ENCODE measurements at regions not wholly inside any gene's neighbourhood (a gene's known extent, or its start where the extent isn't known, plus 50 kb on each side); places are given as distances from the start of the nearest gene placed in this dataset.

DNA sequence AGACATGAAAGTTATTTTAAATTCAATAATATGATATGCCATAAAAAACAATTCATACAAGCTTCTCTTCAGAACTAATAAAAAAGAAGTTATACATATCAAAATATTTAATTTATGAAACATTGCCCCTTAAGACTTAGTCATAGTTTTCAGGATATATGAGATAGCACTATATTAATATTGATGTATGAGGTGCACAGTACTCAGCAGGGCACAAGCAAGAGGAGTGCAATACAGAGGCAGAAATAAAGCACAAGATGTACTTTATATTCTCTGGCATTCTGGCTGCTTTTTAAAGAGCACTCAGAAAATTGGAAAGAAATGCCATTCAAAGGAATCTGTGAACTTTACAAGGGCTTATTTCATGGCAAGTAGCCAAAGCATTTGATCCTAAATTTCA is 274.9 kb downstream of the CPXCR1 start (continued):
- TF ChIP-seq, protein P1, sequence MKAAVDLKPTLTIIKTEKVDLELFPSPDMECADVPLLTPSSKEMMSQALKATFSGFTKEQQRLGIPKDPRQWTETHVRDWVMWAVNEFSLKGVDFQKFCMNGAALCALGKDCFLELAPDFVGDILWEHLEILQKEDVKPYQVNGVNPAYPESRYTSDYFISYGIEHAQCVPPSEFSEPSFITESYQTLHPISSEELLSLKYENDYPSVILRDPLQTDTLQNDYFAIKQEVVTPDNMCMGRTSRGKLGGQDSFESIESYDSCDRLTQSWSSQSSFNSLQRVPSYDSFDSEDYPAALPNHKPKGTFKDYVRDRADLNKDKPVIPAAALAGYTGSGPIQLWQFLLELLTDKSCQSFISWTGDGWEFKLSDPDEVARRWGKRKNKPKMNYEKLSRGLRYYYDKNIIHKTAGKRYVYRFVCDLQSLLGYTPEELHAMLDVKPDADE (IDR thresholded peaks at IDR 0.05), result no peak
- no peak for TF ChIP-seq NANOG (IDR thresholded peaks at IDR 0.05; ENCODE audit: borderline replicate concordance)

DNA sequence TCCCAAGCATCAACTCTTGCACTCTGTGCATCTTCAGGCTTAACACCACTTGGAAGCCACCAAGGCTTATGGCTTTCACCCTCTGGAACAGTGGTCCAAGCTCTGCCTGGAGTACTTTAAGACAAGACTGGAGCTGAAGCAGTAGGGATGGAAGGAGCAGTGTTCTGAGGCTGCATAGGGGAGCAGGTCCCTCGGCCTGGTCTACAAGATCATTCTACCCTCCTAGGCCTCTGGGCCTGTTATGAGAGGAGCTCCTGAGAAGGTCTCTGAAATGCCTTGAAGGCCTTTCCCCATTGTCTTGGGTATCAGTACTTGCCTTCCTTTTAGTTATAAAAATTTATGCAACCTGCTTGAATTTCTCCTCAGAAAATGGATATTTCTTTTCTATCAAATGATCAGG is 286.7 kb downstream of the CPXCR1 start:
- Histone ChIP-seq H3K27ac (ENCODE audit: low read depth) (no peak overlapping the region), H3K4me1 (ENCODE audit: insufficient read depth) (no peaks in the 10 kb centered on the region), H4K20me1 (replicated peaks; ENCODE audit: insufficient read depth) (no peaks in the 10 kb centered on the region), H3K79me2 (replicated peaks; ENCODE audit: insufficient read depth) (no peaks in the 10 kb centered on the region), H3K9me2 (ENCODE audit: insufficient read depth) (no peaks in the 10 kb centered on the region), H3K27me3 (ENCODE audit: insufficient read depth) (no peaks in the 10 kb centered on the region), H2AFZ (no peak overlapping the region), H3K4me2 (no peak overlapping the region), H3F3A (replicated peaks; ENCODE audit: low read depth) (no peaks in the 10 kb centered on the region), H3K4me3 (no peak overlapping the region), H3K36me3 (ENCODE audit: insufficient read depth) (no peaks in the 10 kb centered on the region)
- no peaks in the 10 kb centered on the region for H3K4me1 Mint-ChIP-seq
- H3K36me3 Mint-ChIP-seq (ENCODE audit: low read depth), result peaks cover 23% of the 10 kb centered on the region; the same call in 2 of the 3 replicates
- H3K27ac Mint-ChIP-seq, result no peak overlapping the region
- H3K4me3 Mint-ChIP-seq, result no peak overlapping the region
- H3K9me3 Mint-ChIP-seq, result peaks cover 37% of the 10 kb centered on the region
- DNase-seq (ENCODE audit: low spot score) (no peak), ATAC-seq (no peak)
- peaks cover 2% of the 10 kb centered on the region for H3K27me3 Mint-ChIP-seq (ENCODE audit: insufficient read depth, low read depth, poor library complexity)
- TF ChIP-seq, protein P1 (IDR thresholded peaks at IDR 0.05), result no peak
- TF ChIP-seq EZH2 (IDR thresholded peaks at IDR 0.05; ENCODE audit: low read depth, unreplicated experiment), result no peak
- TF ChIP-seq, protein P2, sequence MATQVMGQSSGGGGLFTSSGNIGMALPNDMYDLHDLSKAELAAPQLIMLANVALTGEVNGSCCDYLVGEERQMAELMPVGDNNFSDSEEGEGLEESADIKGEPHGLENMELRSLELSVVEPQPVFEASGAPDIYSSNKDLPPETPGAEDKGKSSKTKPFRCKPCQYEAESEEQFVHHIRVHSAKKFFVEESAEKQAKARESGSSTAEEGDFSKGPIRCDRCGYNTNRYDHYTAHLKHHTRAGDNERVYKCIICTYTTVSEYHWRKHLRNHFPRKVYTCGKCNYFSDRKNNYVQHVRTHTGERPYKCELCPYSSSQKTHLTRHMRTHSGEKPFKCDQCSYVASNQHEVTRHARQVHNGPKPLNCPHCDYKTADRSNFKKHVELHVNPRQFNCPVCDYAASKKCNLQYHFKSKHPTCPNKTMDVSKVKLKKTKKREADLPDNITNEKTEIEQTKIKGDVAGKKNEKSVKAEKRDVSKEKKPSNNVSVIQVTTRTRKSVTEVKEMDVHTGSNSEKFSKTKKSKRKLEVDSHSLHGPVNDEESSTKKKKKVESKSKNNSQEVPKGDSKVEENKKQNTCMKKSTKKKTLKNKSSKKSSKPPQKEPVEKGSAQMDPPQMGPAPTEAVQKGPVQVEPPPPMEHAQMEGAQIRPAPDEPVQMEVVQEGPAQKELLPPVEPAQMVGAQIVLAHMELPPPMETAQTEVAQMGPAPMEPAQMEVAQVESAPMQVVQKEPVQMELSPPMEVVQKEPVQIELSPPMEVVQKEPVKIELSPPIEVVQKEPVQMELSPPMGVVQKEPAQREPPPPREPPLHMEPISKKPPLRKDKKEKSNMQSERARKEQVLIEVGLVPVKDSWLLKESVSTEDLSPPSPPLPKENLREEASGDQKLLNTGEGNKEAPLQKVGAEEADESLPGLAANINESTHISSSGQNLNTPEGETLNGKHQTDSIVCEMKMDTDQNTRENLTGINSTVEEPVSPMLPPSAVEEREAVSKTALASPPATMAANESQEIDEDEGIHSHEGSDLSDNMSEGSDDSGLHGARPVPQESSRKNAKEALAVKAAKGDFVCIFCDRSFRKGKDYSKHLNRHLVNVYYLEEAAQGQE (IDR thresholded peaks at IDR 0.05; ENCODE audit: unreplicated experiment), result no peak
- TF ChIP-seq JUNB (IDR thresholded peaks at IDR 0.05; ENCODE audit: unreplicated experiment), result no peak
- no peak for TF ChIP-seq CREB1 (CRISPR knock-in tag; IDR thresholded peaks at IDR 0.05; ENCODE audit: low read depth)
- TF ChIP-seq ZNF114 (CRISPR knock-in tag; IDR thresholded peaks at IDR 0.05), result no peak
- TF ChIP-seq, protein P3, sequence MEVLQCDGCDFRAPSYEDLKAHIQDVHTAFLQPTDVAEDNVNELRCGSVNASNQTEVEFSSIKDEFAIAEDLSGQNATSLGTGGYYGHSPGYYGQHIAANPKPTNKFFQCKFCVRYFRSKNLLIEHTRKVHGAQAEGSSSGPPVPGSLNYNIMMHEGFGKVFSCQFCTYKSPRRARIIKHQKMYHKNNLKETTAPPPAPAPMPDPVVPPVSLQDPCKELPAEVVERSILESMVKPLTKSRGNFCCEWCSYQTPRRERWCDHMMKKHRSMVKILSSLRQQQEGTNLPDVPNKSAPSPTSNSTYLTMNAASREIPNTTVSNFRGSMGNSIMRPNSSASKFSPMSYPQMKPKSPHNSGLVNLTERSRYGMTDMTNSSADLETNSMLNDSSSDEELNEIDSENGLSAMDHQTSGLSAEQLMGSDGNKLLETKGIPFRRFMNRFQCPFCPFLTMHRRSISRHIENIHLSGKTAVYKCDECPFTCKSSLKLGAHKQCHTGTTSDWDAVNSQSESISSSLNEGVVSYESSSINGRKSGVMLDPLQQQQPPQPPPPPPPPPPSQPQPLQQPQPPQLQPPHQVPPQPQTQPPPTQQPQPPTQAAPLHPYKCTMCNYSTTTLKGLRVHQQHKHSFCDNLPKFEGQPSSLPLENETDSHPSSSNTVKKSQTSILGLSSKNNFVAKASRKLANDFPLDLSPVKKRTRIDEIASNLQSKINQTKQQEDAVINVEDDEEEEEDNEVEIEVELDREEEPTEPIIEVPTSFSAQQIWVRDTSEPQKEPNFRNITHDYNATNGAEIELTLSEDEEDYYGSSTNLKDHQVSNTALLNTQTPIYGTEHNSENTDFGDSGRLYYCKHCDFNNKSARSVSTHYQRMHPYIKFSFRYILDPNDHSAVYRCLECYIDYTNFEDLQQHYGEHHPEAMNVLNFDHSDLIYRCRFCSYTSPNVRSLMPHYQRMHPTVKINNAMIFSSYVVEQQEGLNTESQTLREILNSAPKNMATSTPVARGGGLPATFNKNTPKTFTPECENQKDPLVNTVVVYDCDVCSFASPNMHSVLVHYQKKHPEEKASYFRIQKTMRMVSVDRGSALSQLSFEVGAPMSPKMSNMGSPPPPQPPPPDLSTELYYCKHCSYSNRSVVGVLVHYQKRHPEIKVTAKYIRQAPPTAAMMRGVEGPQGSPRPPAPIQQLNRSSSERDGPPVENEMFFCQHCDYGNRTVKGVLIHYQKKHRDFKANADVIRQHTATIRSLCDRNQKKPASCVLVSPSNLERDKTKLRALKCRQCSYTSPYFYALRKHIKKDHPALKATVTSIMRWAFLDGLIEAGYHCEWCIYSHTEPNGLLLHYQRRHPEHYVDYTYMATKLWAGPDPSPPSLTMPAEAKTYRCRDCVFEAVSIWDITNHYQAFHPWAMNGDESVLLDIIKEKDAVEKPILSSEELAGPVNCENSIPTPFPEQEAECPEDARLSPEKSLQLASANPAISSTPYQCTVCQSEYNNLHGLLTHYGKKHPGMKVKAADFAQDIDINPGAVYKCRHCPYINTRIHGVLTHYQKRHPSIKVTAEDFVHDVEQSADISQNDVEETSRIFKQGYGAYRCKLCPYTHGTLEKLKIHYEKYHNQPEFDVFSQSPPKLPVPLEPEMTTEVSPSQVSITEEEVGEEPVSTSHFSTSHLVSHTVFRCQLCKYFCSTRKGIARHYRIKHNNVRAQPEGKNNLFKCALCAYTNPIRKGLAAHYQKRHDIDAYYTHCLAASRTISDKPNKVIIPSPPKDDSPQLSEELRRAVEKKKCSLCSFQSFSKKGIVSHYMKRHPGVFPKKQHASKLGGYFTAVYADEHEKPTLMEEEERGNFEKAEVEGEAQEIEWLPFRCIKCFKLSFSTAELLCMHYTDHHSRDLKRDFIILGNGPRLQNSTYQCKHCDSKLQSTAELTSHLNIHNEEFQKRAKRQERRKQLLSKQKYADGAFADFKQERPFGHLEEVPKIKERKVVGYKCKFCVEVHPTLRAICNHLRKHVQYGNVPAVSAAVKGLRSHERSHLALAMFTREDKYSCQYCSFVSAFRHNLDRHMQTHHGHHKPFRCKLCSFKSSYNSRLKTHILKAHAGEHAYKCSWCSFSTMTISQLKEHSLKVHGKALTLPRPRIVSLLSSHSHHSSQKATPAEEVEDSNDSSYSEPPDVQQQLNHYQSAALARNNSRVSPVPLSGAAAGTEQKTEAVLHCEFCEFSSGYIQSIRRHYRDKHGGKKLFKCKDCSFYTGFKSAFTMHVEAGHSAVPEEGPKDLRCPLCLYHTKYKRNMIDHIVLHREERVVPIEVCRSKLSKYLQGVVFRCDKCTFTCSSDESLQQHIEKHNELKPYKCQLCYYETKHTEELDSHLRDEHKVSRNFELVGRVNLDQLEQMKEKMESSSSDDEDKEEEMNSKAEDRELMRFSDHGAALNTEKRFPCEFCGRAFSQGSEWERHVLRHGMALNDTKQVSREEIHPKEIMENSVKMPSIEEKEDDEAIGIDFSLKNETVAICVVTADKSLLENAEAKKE (CRISPR knock-in tag; IDR thresholded peaks at IDR 0.05), result no peak
- no peak for TF ChIP-seq ZNF331 (CRISPR knock-in tag; IDR thresholded peaks at IDR 0.05; ENCODE audit: low read depth)
- no peak for TF ChIP-seq NANOG (IDR thresholded peaks at IDR 0.05; ENCODE audit: borderline replicate concordance)
- TF ChIP-seq POLR2AphosphoS5 (IDR thresholded peaks at IDR 0.05; ENCODE audit: low read depth), result no peak
- TF ChIP-seq, protein P4, sequence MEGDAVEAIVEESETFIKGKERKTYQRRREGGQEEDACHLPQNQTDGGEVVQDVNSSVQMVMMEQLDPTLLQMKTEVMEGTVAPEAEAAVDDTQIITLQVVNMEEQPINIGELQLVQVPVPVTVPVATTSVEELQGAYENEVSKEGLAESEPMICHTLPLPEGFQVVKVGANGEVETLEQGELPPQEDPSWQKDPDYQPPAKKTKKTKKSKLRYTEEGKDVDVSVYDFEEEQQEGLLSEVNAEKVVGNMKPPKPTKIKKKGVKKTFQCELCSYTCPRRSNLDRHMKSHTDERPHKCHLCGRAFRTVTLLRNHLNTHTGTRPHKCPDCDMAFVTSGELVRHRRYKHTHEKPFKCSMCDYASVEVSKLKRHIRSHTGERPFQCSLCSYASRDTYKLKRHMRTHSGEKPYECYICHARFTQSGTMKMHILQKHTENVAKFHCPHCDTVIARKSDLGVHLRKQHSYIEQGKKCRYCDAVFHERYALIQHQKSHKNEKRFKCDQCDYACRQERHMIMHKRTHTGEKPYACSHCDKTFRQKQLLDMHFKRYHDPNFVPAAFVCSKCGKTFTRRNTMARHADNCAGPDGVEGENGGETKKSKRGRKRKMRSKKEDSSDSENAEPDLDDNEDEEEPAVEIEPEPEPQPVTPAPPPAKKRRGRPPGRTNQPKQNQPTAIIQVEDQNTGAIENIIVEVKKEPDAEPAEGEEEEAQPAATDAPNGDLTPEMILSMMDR (conservative IDR thresholded peaks at IDR 0.05; ENCODE audit: low read depth in 2 of 2), result no peak
- TF ChIP-seq EZH2phosphoT487 (IDR thresholded peaks at IDR 0.05; ENCODE audit: unreplicated experiment), result no peak

Data from GM23338 (cell line).